ENCODE measurements at regions not wholly inside any gene's neighbourhood (a gene's known extent, or its start where the extent isn't known, plus 50 kb on each side); places are given as distances from the start of the nearest gene placed in this dataset.

DNA sequence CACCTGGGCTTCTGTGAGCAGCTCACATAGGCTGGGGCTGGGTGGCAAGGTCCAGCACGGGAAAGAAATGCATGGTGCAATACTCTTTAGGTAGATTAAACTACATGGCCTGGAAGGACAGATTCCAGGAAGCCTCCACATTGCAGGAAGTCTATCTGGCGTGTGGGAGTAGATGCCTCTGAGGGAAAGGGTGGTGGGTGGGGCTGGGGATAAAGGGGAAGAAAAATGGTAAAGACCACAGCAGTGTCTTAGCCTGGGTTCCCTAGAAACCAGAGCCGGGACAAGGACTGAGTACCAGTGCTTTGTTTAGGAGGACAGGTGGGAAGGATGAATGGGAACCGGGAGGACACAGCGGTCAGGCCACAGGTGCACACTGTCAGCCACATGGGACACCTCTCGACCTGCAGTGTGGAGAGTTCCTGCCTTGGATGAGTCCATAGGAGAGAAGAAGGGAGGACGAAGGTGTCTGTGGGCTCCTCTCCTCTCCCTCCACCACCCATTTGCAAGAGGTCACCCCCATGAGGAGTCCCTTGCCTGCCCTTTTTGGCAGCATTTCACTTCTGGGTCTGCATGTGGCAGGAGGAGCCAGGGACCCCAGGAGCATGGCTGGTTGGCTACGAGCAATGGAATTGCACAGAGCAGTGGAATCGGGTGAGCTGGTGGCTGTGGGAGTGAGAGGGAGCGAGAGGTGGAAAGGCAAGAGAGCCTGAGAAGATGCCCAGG, 91.5 kb upstream of the HS6ST1 start:
- Histone ChIP-seq H3K4me3 (no peak overlapping the region), H3K27ac (no peak overlapping the region), H3K36me3 (no peaks in the 10 kb centered on the region), H3K9me3 (no peaks in the 10 kb centered on the region), H3K4me1 (no peaks in the 10 kb centered on the region), H3K27me3 (no peaks in the 10 kb centered on the region)
- intact Hi-C loops (cut with DNase I), result no loop called here
- no peak for ATAC-seq
- DNase-seq, result peak; percentile 16
- TF ChIP-seq CTCF (IDR thresholded peaks at IDR 0.05), result no peak

- intact Hi-C loops (cut with DNase I), result no loop called here
- Histone ChIP-seq H3K27me3 (no peaks in the 10 kb centered on the region), H3K36me3 (no peaks in the 10 kb centered on the region), H3K9me3 (no peaks in the 10 kb centered on the region), H3K4me3 (no peak overlapping the region), H3K4me1 (no peaks in the 10 kb centered on the region), H3K27ac (no peak overlapping the region)
- ATAC-seq, result no peak
- no peak for TF ChIP-seq CTCF (IDR thresholded peaks at IDR 0.05)
- peak; percentile 12 for DNase-seq
Observed at GRCh38 chr2:128410758-128411215, 92.1 kb upstream of the HS6ST1 start.

- no peak for TF ChIP-seq CTCF (IDR thresholded peaks at IDR 0.05)
- intact Hi-C loops (cut with DNase I), result no loop called here
- no peaks in the 10 kb centered on the region for H3K36me3 ChIP-seq
- H3K9me3 ChIP-seq, result no peaks in the 10 kb centered on the region
- DNase-seq (peak; percentile 39), ATAC-seq (no peak)
- no peak overlapping the region for H3K4me3 ChIP-seq
- no peaks in the 10 kb centered on the region for H3K27me3 ChIP-seq
- no peaks in the 10 kb centered on the region for H3K4me1 ChIP-seq
- no peak overlapping the region for H3K27ac ChIP-seq
Observed at GRCh38 chr2:128411431-128411830, 92.8 kb upstream of the HS6ST1 start.

- H3K4me1 ChIP-seq, result no peaks in the 10 kb centered on the region
- no peak overlapping the region for H3K27ac ChIP-seq
- no peak for TF ChIP-seq CTCF (IDR thresholded peaks at IDR 0.05)
- H3K4me3 ChIP-seq, result no peak overlapping the region
- no peak for ATAC-seq
- H3K9me3 ChIP-seq, result no peaks in the 10 kb centered on the region
- peak; percentile 39 for DNase-seq
- no peaks in the 10 kb centered on the region for H3K36me3 ChIP-seq
- intact Hi-C loops (cut with DNase I), result no loop called here
- no peaks in the 10 kb centered on the region for H3K27me3 ChIP-seq
Observed at GRCh38 chr2:128412181-128412871, 93.7 kb upstream of the HS6ST1 start.

DNA sequence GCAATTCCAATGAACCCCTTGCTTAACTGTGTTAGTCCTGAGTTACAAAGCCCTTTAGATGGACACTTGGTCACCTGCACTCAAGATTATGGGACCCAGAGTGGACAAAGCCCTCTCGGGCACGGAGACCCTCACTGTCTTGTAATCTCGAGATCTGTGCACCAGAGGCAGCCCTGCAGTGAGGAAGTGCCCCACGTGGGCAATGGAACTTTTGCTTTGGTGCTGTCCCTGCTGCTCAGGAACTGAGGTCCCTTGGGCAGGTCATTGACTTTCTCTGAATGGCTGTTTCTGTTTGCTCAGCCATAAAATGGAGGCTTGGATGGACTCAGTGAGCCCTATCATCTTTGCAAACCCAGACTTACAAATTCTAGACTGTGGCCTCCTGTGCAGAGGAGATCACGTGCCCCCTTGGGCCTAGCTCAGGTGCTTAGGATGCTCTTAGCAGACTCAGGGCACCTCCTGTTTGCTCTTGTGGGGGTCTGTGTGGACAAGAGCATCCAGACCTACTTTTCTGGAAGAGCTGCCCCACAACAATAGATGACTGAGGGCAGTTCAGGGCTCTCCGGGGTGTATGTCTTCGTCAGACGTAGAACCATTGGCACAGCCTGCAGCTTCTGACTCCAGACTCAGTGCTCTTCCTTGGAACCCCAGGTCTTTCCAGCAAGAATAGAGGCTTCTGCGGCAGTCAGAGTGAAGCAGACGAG, 94.5 kb upstream of the HS6ST1 start:
- DNase-seq (peak; percentile 23), ATAC-seq (no peak)
- H3K4me1 ChIP-seq, result no peaks in the 10 kb centered on the region
- intact Hi-C loops (cut with DNase I), result no loop called here
- no peak overlapping the region for H3K27ac ChIP-seq
- H3K27me3 ChIP-seq, result no peaks in the 10 kb centered on the region
- no peaks in the 10 kb centered on the region for H3K36me3 ChIP-seq
- TF ChIP-seq CTCF (IDR thresholded peaks at IDR 0.05), result no peak
- no peaks in the 10 kb centered on the region for H3K9me3 ChIP-seq
- H3K4me3 ChIP-seq, result no peak overlapping the region
